ENCODE measurements at regions not wholly inside any gene's neighbourhood (a gene's known extent, or its start where the extent isn't known, plus 50 kb on each side); places are given as distances from the start of the nearest gene placed in this dataset.

GRCh38 chr11:70517203-70517602, 118.9 kb downstream of the CTTN start:
- Histone ChIP-seq H2AFZ (no peak overlapping the region), H3K4me2 (no peak overlapping the region), H3F3A (replicated peaks; ENCODE audit: low read depth) (no peaks in the 10 kb centered on the region), H3K27ac (ENCODE audit: low read depth) (no peak overlapping the region), H3K27me3 (ENCODE audit: insufficient read depth) (no peaks in the 10 kb centered on the region), H3K9me2 (ENCODE audit: insufficient read depth) (no peaks in the 10 kb centered on the region), H4K20me1 (replicated peaks; ENCODE audit: insufficient read depth) (no peaks in the 10 kb centered on the region; the same call in 1 of the 2 replicates), H3K4me3 (no peak overlapping the region), H3K79me2 (replicated peaks; ENCODE audit: insufficient read depth) (peaks cover 5% of the 10 kb centered on the region), H3K36me3 (ENCODE audit: insufficient read depth) (no peaks in the 10 kb centered on the region), H3K4me1 (ENCODE audit: insufficient read depth) (no peaks in the 10 kb centered on the region)
- no peak overlapping the region for H3K4me3 Mint-ChIP-seq
- no peak for TF ChIP-seq EZH2 (IDR thresholded peaks at IDR 0.05; ENCODE audit: low read depth, unreplicated experiment)
- no peak for TF ChIP-seq STAT1 (IDR thresholded peaks at IDR 0.05; ENCODE audit: unreplicated experiment)
- TF ChIP-seq POLR2AphosphoS5 (IDR thresholded peaks at IDR 0.05; ENCODE audit: low read depth) = no peak
- TF ChIP-seq NANOG (IDR thresholded peaks at IDR 0.05; ENCODE audit: borderline replicate concordance) = no peak
- no peak for TF ChIP-seq CREB1 (CRISPR knock-in tag; IDR thresholded peaks at IDR 0.05; ENCODE audit: low read depth)
- TF ChIP-seq ETS1 (IDR thresholded peaks at IDR 0.05) = no peak
- TF ChIP-seq, protein P1, sequence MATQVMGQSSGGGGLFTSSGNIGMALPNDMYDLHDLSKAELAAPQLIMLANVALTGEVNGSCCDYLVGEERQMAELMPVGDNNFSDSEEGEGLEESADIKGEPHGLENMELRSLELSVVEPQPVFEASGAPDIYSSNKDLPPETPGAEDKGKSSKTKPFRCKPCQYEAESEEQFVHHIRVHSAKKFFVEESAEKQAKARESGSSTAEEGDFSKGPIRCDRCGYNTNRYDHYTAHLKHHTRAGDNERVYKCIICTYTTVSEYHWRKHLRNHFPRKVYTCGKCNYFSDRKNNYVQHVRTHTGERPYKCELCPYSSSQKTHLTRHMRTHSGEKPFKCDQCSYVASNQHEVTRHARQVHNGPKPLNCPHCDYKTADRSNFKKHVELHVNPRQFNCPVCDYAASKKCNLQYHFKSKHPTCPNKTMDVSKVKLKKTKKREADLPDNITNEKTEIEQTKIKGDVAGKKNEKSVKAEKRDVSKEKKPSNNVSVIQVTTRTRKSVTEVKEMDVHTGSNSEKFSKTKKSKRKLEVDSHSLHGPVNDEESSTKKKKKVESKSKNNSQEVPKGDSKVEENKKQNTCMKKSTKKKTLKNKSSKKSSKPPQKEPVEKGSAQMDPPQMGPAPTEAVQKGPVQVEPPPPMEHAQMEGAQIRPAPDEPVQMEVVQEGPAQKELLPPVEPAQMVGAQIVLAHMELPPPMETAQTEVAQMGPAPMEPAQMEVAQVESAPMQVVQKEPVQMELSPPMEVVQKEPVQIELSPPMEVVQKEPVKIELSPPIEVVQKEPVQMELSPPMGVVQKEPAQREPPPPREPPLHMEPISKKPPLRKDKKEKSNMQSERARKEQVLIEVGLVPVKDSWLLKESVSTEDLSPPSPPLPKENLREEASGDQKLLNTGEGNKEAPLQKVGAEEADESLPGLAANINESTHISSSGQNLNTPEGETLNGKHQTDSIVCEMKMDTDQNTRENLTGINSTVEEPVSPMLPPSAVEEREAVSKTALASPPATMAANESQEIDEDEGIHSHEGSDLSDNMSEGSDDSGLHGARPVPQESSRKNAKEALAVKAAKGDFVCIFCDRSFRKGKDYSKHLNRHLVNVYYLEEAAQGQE (IDR thresholded peaks at IDR 0.05; ENCODE audit: unreplicated experiment) = no peak
- TF ChIP-seq, protein P2, sequence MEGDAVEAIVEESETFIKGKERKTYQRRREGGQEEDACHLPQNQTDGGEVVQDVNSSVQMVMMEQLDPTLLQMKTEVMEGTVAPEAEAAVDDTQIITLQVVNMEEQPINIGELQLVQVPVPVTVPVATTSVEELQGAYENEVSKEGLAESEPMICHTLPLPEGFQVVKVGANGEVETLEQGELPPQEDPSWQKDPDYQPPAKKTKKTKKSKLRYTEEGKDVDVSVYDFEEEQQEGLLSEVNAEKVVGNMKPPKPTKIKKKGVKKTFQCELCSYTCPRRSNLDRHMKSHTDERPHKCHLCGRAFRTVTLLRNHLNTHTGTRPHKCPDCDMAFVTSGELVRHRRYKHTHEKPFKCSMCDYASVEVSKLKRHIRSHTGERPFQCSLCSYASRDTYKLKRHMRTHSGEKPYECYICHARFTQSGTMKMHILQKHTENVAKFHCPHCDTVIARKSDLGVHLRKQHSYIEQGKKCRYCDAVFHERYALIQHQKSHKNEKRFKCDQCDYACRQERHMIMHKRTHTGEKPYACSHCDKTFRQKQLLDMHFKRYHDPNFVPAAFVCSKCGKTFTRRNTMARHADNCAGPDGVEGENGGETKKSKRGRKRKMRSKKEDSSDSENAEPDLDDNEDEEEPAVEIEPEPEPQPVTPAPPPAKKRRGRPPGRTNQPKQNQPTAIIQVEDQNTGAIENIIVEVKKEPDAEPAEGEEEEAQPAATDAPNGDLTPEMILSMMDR (conservative IDR thresholded peaks at IDR 0.05; ENCODE audit: low read depth in 2 of 2) = no peak
- TF ChIP-seq JUNB (IDR thresholded peaks at IDR 0.05; ENCODE audit: unreplicated experiment) = no peak
- no peak for TF ChIP-seq ZNF114 (CRISPR knock-in tag; IDR thresholded peaks at IDR 0.05)
- TF ChIP-seq ZNF331 (CRISPR knock-in tag; IDR thresholded peaks at IDR 0.05; ENCODE audit: low read depth) = no peak
- TF ChIP-seq EZH2phosphoT487 (IDR thresholded peaks at IDR 0.05; ENCODE audit: unreplicated experiment) = no peak
- TF ChIP-seq ZNF462 (CRISPR knock-in tag; IDR thresholded peaks at IDR 0.05) = no peak
- H3K36me3 Mint-ChIP-seq (ENCODE audit: low read depth) = no peaks in the 10 kb centered on the region; the same call in 2 of the 3 replicates
- H3K4me1 Mint-ChIP-seq = peaks cover 23% of the 10 kb centered on the region
- peaks cover 9% of the 10 kb centered on the region for H3K27me3 Mint-ChIP-seq (ENCODE audit: insufficient read depth, low read depth, poor library complexity)
- ATAC-seq (no peak), DNase-seq (ENCODE audit: low spot score) (no peak)
- H3K27ac Mint-ChIP-seq = no peak overlapping the region
- peaks cover 10% of the 10 kb centered on the region; the same call in 2 of the 3 replicates for H3K9me3 Mint-ChIP-seq

Measured in GM23338 (cell line).